ENCODE measurements at regions not wholly inside any gene's neighbourhood (a gene's known extent, or its start where the extent isn't known, plus 50 kb on each side); places are given as distances from the start of the nearest gene placed in this dataset.

DNA sequence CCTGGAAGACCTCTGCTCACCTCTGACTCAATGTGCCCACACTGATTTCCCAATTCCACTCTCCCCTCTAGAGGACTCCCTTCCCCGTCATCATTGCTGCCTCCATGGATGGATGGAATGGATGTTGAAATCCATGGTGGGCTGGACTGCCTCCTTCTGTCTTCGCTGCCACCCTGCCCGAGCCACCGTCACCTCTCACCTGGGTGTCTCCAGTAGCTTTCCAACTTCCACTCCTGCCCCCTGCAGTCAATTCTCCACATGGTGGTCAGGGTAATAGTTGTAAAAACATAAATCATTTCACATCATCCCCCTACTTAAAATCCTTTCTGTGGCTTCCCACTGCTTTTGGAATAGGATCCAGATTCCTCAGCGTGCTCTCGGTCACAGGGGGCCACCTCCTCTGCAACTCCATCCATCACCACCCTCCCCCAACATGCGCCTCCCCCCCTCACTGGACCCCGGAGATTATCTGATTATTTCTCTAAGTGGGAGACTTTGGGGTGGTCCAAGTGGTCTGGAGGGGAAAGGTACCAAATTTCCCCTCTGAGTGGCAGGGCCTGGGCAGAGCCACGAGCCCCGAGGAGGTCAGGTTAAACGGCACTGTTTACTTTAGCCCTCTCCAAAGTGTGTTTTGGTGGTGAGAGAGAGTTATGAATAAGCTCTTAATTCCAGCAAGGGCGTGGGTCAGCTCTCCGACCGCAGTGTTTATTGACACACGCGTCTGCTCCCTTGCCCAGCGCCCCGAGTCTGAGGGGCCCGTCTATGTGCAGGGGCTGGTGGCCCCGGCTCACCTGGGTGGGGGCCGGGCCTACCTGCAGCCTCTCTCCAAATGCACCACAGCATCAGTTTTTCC lies 313.7 kb downstream of the MN1 start:
- POLR2A ChIA-PET (ENCODE audit: partially characterized antibody), result no interaction called here
- 89% methylated on average over 19 of the region's 21 CpGs; no CpG with 5 or more reads in 1 of the 2 experiments for WGBS, 2 experiments (ENCODE audit: extremely low coverage in 1 of 2, insufficient coverage in 1 of 2, insufficient read length in 1 of 2, insufficient replicate concordance in 2 of 2, low coverage in 1 of 2, low lambda C conversion rate in 2 of 2, missing lambda C conversion rate in 1 of 2)

More for the DNA sequence above, 313.7 kb downstream of the MN1 start:
- no peaks in the 10 kb centered on the region for H3K4me1 ChIP-seq (replicated peaks in 1 of 4; ENCODE audit: control insufficient read depth in 3 of 4, insufficient read depth in 4 of 4, low read length in 3 of 4)
- no peak overlapping the region for H3K4me3 ChIP-seq (ENCODE audit: extremely low read depth in 1 of 4, insufficient read depth in 2 of 4, low read depth in 3 of 4, low read length in 4 of 4)
- H3K79me2 ChIP-seq (ENCODE audit: control insufficient read depth in 1 of 2, insufficient read depth in 2 of 2, low read length in 2 of 2), result no peaks in the 10 kb centered on the region
- DNase-seq (ENCODE audit: low read depth in 1 of 2, low spot score in 2 of 2) (no peak), FAIRE-seq (no peak)
- H2BK120ac ChIP-seq (replicated peaks; ENCODE audit: low read depth, low read length), result no peak overlapping the region
- no peaks in the 10 kb centered on the region for H3K23me2 ChIP-seq (ENCODE audit: low read depth, low read length)
- H3K4me2 ChIP-seq (ENCODE audit: insufficient read depth in 1 of 2, low read depth in 2 of 2, low read length in 2 of 2), result no peak overlapping the region
- no peak overlapping the region for H2BK5ac ChIP-seq (ENCODE audit: low read depth, low read length)
- no peaks in the 10 kb centered on the region for H3K36me3 ChIP-seq (ENCODE audit: control insufficient read depth in 2 of 4, insufficient read depth in 4 of 4, low read length in 3 of 4)
- no peak overlapping the region for H3K18ac ChIP-seq (ENCODE audit: extremely low read depth, low read length)
- H4K20me1 ChIP-seq (replicated peaks in 1 of 2; ENCODE audit: control insufficient read depth in 1 of 2, insufficient read depth in 2 of 2, low read length in 2 of 2), result no peaks in the 10 kb centered on the region
- H3K9ac ChIP-seq (replicated peaks in 1 of 4; ENCODE audit: extremely low read depth in 1 of 4, low read depth in 3 of 4, low read length in 3 of 4), result no peak overlapping the region
- 0 out of 2 replicates have a peak overlapping the region, but pooled peaks have one; percentile 17 for H2BK12ac ChIP-seq (ENCODE audit: low read depth, low read length)
- TF ChIP-seq GTF2F1 (IDR thresholded peaks at IDR 0.05; ENCODE audit: borderline replicate concordance, low read depth, low read length), result no peak
- no peak for TF ChIP-seq RBBP5 (IDR thresholded peaks at IDR 0.05; ENCODE audit: borderline replicate concordance, low read depth, low read length)
- TF ChIP-seq BACH1 (IDR thresholded peaks at IDR 0.05; ENCODE audit: low read length), result no peak
- no peak for TF ChIP-seq RNF2 (IDR thresholded peaks at IDR 0.05; ENCODE audit: borderline replicate concordance, low read depth, low read length, missing control alignments, poor library complexity, severe bottlenecking)
- H2AK5ac ChIP-seq (ENCODE audit: low read depth, low read length), result 0 out of 2 replicates have a peak overlapping the region, but pooled peaks have one; percentile 13
- no peak overlapping the region for H3K14ac ChIP-seq (ENCODE audit: insufficient read length)
- no peak overlapping the region for H3K56ac ChIP-seq (replicated peaks; ENCODE audit: insufficient read length, low read depth, low read length)
- H3K23ac ChIP-seq (ENCODE audit: insufficient read length), result no peak overlapping the region
- no peaks in the 10 kb centered on the region for H3K27me3 ChIP-seq (replicated peaks in 1 of 4; ENCODE audit: control insufficient read depth in 3 of 4, extremely low read depth in 1 of 4, insufficient read depth in 3 of 4, low read length in 3 of 4)
- H3K9me3 ChIP-seq (ENCODE audit: insufficient read depth in 2 of 2, low read depth in 1 of 2, low read length in 1 of 2), result no peaks in the 10 kb centered on the region; a peak in 1 of 4 replicates
- H2AFZ ChIP-seq (ENCODE audit: low read length), result no peak overlapping the region
- no peak overlapping the region for H4K5ac ChIP-seq (ENCODE audit: insufficient read length, low read depth, low read length)
- H3K79me1 ChIP-seq (ENCODE audit: low read depth, low read length), result no peaks in the 10 kb centered on the region
- H4K91ac ChIP-seq (replicated peaks; ENCODE audit: insufficient read length, low read length), result no peak overlapping the region
- no peak overlapping the region for H2BK20ac ChIP-seq (ENCODE audit: low read length)
- no peak overlapping the region for H4K8ac ChIP-seq (ENCODE audit: extremely low read depth, insufficient read depth, low read length)
- CTCF ChIA-PET (ENCODE audit: partially characterized antibody), result interaction anchor here (1.2 to 1.7 kb wide), 2 partner anchors 26 to 82 kb away, joined by 4 to 6 read pairs; no protein-coding TSS in a partner anchor
- H3K27ac ChIP-seq (ENCODE audit: low read depth, low read length), result no peak overlapping the region
- H2BK15ac ChIP-seq (ENCODE audit: low read length), result no peak overlapping the region
- no peak overlapping the region for H3K4ac ChIP-seq (replicated peaks; ENCODE audit: insufficient read length, low read depth, low read length)

Data from H1 (cell line).